Uterus (tissue), 2 donors: ENCODE measurements at regions not wholly inside any gene's neighbourhood (a gene's known extent, or its start where the extent isn't known, plus 50 kb on each side); places are given as distances from the start of the nearest gene placed in this dataset.
"Not testable (repeated sequence)": the region's sequence is repeated elsewhere in the genome, so short reads cannot be mapped to it uniquely, and the experiment has no call there.

Source experiments
- POLR2A ChIP-seq, 2 donors: fragments of 450-650 bp; IDR thresholded peaks; one replicate each; pipeline ENCODE4 v1.6.1; 2016; ENCODE audit warnings: antibody characterized with exemption in 2 of 2, mild to moderate bottlenecking in 1 of 2, moderate library complexity in 1 of 2
- TF ChIP-seq, protein P1 (sequence below), 4 experiments: fragments of 200-600 bp in 2 of 4; fragments of 450-650 bp in 2 of 4; sonication (generic) in 2 of 4; IDR thresholded peaks; one replicate each; pipeline ENCODE4 v1.5.1; 2016 to 2019; ENCODE audit warnings: antibody characterized with exemption in 4 of 4, mild to moderate bottlenecking in 2 of 4, moderate library complexity in 1 of 4

DNA sequence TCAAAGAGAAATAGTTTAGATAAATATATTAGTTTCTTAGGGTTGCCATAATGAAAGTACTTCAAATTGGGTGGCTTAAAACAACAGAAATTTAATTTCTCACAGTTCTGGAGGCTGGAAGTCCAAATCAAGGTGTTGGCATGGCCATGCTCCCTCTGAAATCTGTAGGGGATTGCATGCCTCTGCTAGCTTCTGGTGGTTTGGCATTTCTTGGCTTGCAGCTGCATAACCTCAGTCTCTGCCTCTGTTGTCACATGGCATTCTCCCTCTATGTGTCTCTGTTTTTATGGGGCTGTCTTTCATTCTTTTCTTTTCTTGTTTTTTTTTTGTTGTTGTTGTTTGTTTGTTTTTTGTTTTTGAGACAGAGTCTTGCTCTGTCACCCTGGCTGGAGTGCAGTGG is 132.7 kb downstream of the NRN1 start:
- TF ChIP-seq, protein P1, sequence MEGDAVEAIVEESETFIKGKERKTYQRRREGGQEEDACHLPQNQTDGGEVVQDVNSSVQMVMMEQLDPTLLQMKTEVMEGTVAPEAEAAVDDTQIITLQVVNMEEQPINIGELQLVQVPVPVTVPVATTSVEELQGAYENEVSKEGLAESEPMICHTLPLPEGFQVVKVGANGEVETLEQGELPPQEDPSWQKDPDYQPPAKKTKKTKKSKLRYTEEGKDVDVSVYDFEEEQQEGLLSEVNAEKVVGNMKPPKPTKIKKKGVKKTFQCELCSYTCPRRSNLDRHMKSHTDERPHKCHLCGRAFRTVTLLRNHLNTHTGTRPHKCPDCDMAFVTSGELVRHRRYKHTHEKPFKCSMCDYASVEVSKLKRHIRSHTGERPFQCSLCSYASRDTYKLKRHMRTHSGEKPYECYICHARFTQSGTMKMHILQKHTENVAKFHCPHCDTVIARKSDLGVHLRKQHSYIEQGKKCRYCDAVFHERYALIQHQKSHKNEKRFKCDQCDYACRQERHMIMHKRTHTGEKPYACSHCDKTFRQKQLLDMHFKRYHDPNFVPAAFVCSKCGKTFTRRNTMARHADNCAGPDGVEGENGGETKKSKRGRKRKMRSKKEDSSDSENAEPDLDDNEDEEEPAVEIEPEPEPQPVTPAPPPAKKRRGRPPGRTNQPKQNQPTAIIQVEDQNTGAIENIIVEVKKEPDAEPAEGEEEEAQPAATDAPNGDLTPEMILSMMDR (IDR thresholded peaks at IDR 0.05) = not testable (repeated sequence)
- TF ChIP-seq POLR2A (IDR thresholded peaks at IDR 0.05) = not testable (repeated sequence)
